ENCODE measurements at regions not wholly inside any gene's neighbourhood (a gene's known extent, or its start where the extent isn't known, plus 50 kb on each side); places are given as distances from the start of the nearest gene placed in this dataset.
"Not testable (repeated sequence)": the region's sequence is repeated elsewhere in the genome, so short reads cannot be mapped to it uniquely, and the experiment has no call there.

GRCh38 chr22:22776121-22776520 lies 111.5 kb upstream of the IGLL5 start:
- no peak for DNase-seq (ENCODE audit: low read depth in 2 of 2)

- DNase-seq (ENCODE audit: low read depth in 2 of 2) = no peak
These were observed 108.4 kb upstream of the IGLL5 start for GRCh38 chr22:22779213-22779612.

- DNase-seq (ENCODE audit: low read depth in 2 of 2) = no peak
These were observed 104.0 kb upstream of the IGLL5 start for GRCh38 chr22:22783575-22783974.

GRCh38 chr22:22784249-22785039 lies 103.2 kb upstream of the IGLL5 start:
- no peak for DNase-seq (ENCODE audit: low read depth in 2 of 2)

- no peak for DNase-seq (ENCODE audit: low read depth in 2 of 2)
These were observed 102.1 kb upstream of the IGLL5 start for GRCh38 chr22:22785316-22786065.

- DNase-seq (ENCODE audit: low read depth in 2 of 2) = no peak
These were observed 101.1 kb upstream of the IGLL5 start for GRCh38 chr22:22786301-22787115.

GRCh38 chr22:22787151-22787550 lies 100.5 kb upstream of the IGLL5 start:
- no peak for DNase-seq (ENCODE audit: low read depth in 2 of 2)

- peak; percentile 24 to 26 for DNase-seq (ENCODE audit: low read depth in 2 of 2)
These were observed 99.7 kb upstream of the IGLL5 start for GRCh38 chr22:22787786-22788459.

- DNase-seq (ENCODE audit: low read depth in 2 of 2) = no peak
These were observed 99.1 kb upstream of the IGLL5 start for GRCh38 chr22:22788460-22789037.

GRCh38 chr22:22789233-22789921 lies 98.2 kb upstream of the IGLL5 start:
- no peak for DNase-seq (ENCODE audit: low read depth in 2 of 2)

GRCh38 chr22:22789922-22790845 lies 97.4 kb upstream of the IGLL5 start:
- no peak for DNase-seq (ENCODE audit: low read depth in 2 of 2)

GRCh38 chr22:22791438-22792181 lies 96.0 kb upstream of the IGLL5 start:
- no peak for DNase-seq (ENCODE audit: low read depth in 2 of 2)

- not testable (repeated sequence) for DNase-seq (ENCODE audit: low read depth in 2 of 2)
These were observed 95.3 kb upstream of the IGLL5 start for GRCh38 chr22:22792205-22792786.

- not testable (repeated sequence) for DNase-seq (ENCODE audit: low read depth in 2 of 2)
These were observed 92.0 kb upstream of the IGLL5 start for GRCh38 chr22:22795639-22796038.

GRCh38 chr22:22796724-22797123 lies 90.9 kb upstream of the IGLL5 start:
- no peak for DNase-seq (ENCODE audit: low read depth in 2 of 2)

- no peak for DNase-seq (ENCODE audit: low read depth in 2 of 2)
These were observed 89.4 kb upstream of the IGLL5 start for GRCh38 chr22:22798232-22798616.

- no peak for DNase-seq (ENCODE audit: low read depth in 2 of 2)
These were observed 88.9 kb upstream of the IGLL5 start for GRCh38 chr22:22798716-22799115.

- DNase-seq (ENCODE audit: low read depth in 2 of 2) = no peak
These were observed 88.1 kb upstream of the IGLL5 start for GRCh38 chr22:22799561-22799960.

- no peak for DNase-seq (ENCODE audit: low read depth in 2 of 2)
These were observed 86.9 kb upstream of the IGLL5 start for GRCh38 chr22:22800716-22801115.
